PC-3 (cell line): ENCODE measurements at regions not wholly inside any gene's neighbourhood (a gene's known extent, or its start where the extent isn't known, plus 50 kb on each side); places are given as distances from the start of the nearest gene placed in this dataset.

Experiments
- EZH2 ChIP-seq: fragments of 300-600 bp; sonication (generic); IDR thresholded peaks from one replicate; pipeline ENCODE4 v1.6.1; 2017; ENCODE audit warnings: antibody characterized with exemption, mild to moderate bottlenecking, low read length; ENCODE audit not compliant: unreplicated experiment
- TF ChIP-seq, protein P1 (sequence below): fragments of 300-600 bp; sonication (generic); conservative IDR thresholded peaks from 2 replicates; pipeline ENCODE4 v1.5.1; 2017; ENCODE audit warnings: antibody characterized with exemption, low read depth, mild to moderate bottlenecking, low read length

DNA sequence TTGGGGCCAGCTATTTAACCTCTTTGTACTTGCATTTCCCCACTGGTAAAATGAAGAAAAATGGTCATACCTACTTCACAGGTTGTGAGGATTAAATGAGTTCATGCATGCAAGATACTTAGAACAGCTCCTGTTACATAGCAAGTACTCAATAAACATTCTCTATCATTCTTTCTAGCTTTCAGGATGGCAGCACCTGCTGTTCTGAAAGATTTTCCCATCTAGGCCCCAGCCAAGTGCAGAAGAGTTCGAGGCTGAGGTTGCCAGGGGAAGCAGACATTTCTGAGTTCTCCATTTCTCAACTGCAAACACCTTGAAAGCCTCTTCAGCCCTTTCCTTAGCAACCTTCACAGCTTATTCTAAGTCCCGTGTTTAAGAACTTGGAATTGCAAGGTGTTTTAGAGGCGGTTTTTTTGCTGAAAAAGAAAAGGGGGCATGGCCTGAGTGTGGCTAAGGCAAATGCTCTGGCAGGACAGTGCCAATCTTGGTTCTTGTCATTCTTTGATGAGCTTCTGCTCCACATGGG is 73.0 kb upstream of the PRMT8 start:
- TF ChIP-seq EZH2 = no peak
- TF ChIP-seq, protein P1, sequence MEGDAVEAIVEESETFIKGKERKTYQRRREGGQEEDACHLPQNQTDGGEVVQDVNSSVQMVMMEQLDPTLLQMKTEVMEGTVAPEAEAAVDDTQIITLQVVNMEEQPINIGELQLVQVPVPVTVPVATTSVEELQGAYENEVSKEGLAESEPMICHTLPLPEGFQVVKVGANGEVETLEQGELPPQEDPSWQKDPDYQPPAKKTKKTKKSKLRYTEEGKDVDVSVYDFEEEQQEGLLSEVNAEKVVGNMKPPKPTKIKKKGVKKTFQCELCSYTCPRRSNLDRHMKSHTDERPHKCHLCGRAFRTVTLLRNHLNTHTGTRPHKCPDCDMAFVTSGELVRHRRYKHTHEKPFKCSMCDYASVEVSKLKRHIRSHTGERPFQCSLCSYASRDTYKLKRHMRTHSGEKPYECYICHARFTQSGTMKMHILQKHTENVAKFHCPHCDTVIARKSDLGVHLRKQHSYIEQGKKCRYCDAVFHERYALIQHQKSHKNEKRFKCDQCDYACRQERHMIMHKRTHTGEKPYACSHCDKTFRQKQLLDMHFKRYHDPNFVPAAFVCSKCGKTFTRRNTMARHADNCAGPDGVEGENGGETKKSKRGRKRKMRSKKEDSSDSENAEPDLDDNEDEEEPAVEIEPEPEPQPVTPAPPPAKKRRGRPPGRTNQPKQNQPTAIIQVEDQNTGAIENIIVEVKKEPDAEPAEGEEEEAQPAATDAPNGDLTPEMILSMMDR = no peak
